ENCODE measurements at regions not wholly inside any gene's neighbourhood (a gene's known extent, or its start where the extent isn't known, plus 50 kb on each side); places are given as distances from the start of the nearest gene placed in this dataset.

DNA sequence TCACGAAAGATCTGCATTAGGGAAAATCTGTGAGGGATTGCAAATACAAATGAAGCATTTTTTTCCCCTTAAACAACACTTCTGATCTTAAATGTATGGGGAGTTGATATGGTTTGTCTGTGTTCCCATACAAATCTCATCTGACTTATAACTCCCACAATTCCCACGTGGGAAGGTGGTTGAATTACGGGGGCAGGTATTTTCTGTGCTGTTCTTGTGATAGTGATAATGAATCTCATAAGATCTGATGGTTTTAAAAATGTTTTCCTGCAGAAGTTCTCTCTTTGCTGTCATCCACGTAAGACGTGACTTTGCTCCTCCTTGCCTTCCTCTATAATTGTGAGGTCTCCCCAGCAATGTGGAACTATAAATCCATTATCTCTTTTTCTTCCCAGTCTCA is 107.4 kb upstream of the KCNIP4 start:
- Mint-ChIP-seq H3K4me3 (no peak overlapping the region), H3K9me3 (peaks cover 2% of the 10 kb centered on the region), H3K27ac (no peak overlapping the region), H3K4me1 (peaks cover 2% of the 10 kb centered on the region), H3K36me3 (no peaks in the 10 kb centered on the region), H3K27me3 (ENCODE audit: insufficient read depth, low read depth) (peaks cover 2% of the 10 kb centered on the region)
- H3K79me2 ChIP-seq (ENCODE audit: low read depth), result no peaks in the 10 kb centered on the region
- no peaks in the 10 kb centered on the region for H3K9me3 ChIP-seq (ENCODE audit: low read depth)
- no peaks in the 10 kb centered on the region for H4K20me1 ChIP-seq (ENCODE audit: low read depth)
- no peak for TF ChIP-seq EZH2 (IDR thresholded peaks at IDR 0.05)
- no peaks in the 10 kb centered on the region for H3K4me1 ChIP-seq
- DNase-seq (ENCODE audit: low spot score), result no peak
- H3K27ac ChIP-seq, result no peak overlapping the region
- no peak overlapping the region for H3K4me3 ChIP-seq
- H3F3A ChIP-seq (ENCODE audit: low read depth), result no peaks in the 10 kb centered on the region
- no peaks in the 10 kb centered on the region for H3K36me3 ChIP-seq
- H3K27me3 ChIP-seq, result no peaks in the 10 kb centered on the region
- no peak overlapping the region for H3K9ac ChIP-seq
- no peak overlapping the region for H3K4me2 ChIP-seq
- H2AFZ ChIP-seq (replicated peaks), result no peak overlapping the region

GRCh38 chr4:22052076-22052475 is 103.5 kb upstream of the KCNIP4 start:
- Mint-ChIP-seq H3K27me3 (ENCODE audit: insufficient read depth, low read depth) (peaks cover 3% of the 10 kb centered on the region), H3K4me3 (no peak overlapping the region), H3K4me1 (peaks cover 2% of the 10 kb centered on the region), H3K36me3 (no peaks in the 10 kb centered on the region), H3K27ac (no peak overlapping the region), H3K9me3 (peaks cover 5% of the 10 kb centered on the region)
- Histone ChIP-seq H4K20me1 (ENCODE audit: low read depth) (no peaks in the 10 kb centered on the region), H3K9ac (no peak overlapping the region), H3K9me3 (ENCODE audit: low read depth) (no peaks in the 10 kb centered on the region), H3K79me2 (ENCODE audit: low read depth) (no peaks in the 10 kb centered on the region), H3K4me1 (no peaks in the 10 kb centered on the region), H3K4me2 (no peak overlapping the region), H3F3A (ENCODE audit: low read depth) (no peaks in the 10 kb centered on the region), H2AFZ (replicated peaks) (no peak overlapping the region), H3K27ac (no peak overlapping the region), H3K4me3 (no peak overlapping the region), H3K36me3 (no peaks in the 10 kb centered on the region), H3K27me3 (no peaks in the 10 kb centered on the region)
- TF ChIP-seq EZH2 (IDR thresholded peaks at IDR 0.05) (no peak), CTCF (IDR thresholded peaks at IDR 0.05) (no peak), EZH2phosphoT487 (IDR thresholded peaks at IDR 0.05) (no peak)
- DNase-seq (ENCODE audit: low spot score), result no peak

GRCh38 chr4:22048323-22048722 is 99.8 kb upstream of the KCNIP4 start:
- Histone ChIP-seq H3K9ac (no peak overlapping the region), H4K20me1 (ENCODE audit: low read depth) (no peaks in the 10 kb centered on the region), H3K9me3 (ENCODE audit: low read depth) (no peaks in the 10 kb centered on the region), H3K36me3 (no peaks in the 10 kb centered on the region), H3K27me3 (no peaks in the 10 kb centered on the region), H3K4me2 (no peak overlapping the region), H3F3A (ENCODE audit: low read depth) (no peaks in the 10 kb centered on the region), H3K27ac (no peak overlapping the region), H2AFZ (replicated peaks) (no peak overlapping the region), H3K79me2 (ENCODE audit: low read depth) (no peaks in the 10 kb centered on the region), H3K4me3 (no peak overlapping the region), H3K4me1 (no peaks in the 10 kb centered on the region)
- DNase-seq (ENCODE audit: low spot score), result no peak
- H3K27me3 Mint-ChIP-seq (ENCODE audit: insufficient read depth, low read depth), result peaks cover 3% of the 10 kb centered on the region
- TF ChIP-seq EZH2 (IDR thresholded peaks at IDR 0.05) (no peak), EZH2phosphoT487 (IDR thresholded peaks at IDR 0.05) (no peak)
- H3K36me3 Mint-ChIP-seq, result no peaks in the 10 kb centered on the region
- no peak overlapping the region for H3K27ac Mint-ChIP-seq
- H3K4me1 Mint-ChIP-seq, result no peaks in the 10 kb centered on the region
- H3K4me3 Mint-ChIP-seq, result no peak overlapping the region
- peaks cover 3% of the 10 kb centered on the region for H3K9me3 Mint-ChIP-seq

DNA sequence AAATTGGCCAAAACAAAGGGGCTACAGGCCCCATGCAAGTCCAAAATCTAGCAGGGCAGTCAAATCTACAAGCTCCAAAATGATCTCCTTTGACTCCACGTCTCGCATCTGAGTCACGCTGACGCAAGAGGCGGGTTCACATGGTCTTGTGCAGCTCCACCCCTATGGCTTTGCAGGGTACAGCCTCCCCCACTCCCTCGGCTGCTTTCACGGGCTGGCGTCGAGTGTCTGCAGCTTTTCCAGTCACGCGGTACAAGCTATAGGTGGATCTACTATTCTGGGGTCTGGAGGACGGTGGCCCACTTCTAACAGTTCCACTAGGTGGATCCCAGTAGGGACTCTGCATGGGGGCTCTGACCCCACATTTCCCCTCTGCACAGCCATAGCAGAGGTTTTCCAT is 99.2 kb upstream of the KCNIP4 start:
- no peaks in the 10 kb centered on the region for H3K36me3 Mint-ChIP-seq
- no peaks in the 10 kb centered on the region for H3K4me1 Mint-ChIP-seq
- H3K9me3 ChIP-seq (ENCODE audit: low read depth), result no peaks in the 10 kb centered on the region
- H3K4me1 ChIP-seq, result no peaks in the 10 kb centered on the region
- no peaks in the 10 kb centered on the region for H3K36me3 ChIP-seq
- no peaks in the 10 kb centered on the region for H4K20me1 ChIP-seq (ENCODE audit: low read depth)
- H3K4me3 ChIP-seq, result no peak overlapping the region
- H3K27ac Mint-ChIP-seq, result no peak overlapping the region
- peaks cover 3% of the 10 kb centered on the region for H3K27me3 Mint-ChIP-seq (ENCODE audit: insufficient read depth, low read depth)
- DNase-seq (ENCODE audit: low spot score), result no peak
- H3K4me3 Mint-ChIP-seq, result no peak overlapping the region
- H3F3A ChIP-seq (ENCODE audit: low read depth), result no peaks in the 10 kb centered on the region
- H3K79me2 ChIP-seq (ENCODE audit: low read depth), result no peaks in the 10 kb centered on the region
- H3K9ac ChIP-seq, result no peak overlapping the region
- TF ChIP-seq EZH2phosphoT487 (IDR thresholded peaks at IDR 0.05) (no peak), EZH2 (IDR thresholded peaks at IDR 0.05) (no peak), CTCF (IDR thresholded peaks at IDR 0.05) (no peak)
- H2AFZ ChIP-seq (replicated peaks), result no peak overlapping the region
- peaks cover 3% of the 10 kb centered on the region for H3K9me3 Mint-ChIP-seq
- H3K27me3 ChIP-seq, result no peaks in the 10 kb centered on the region
- H3K27ac ChIP-seq, result no peak overlapping the region
- no peak overlapping the region for H3K4me2 ChIP-seq

All from neural progenitor cell (in vitro differentiated cells).